GM11168 (cell line): ENCODE measurements at regions not wholly inside any gene's neighbourhood (a gene's known extent, or its start where the extent isn't known, plus 50 kb on each side); places are given as distances from the start of the nearest gene placed in this dataset.

Experiments
- in situ Hi-C: fragments of 300-500 bp; cut with MboI; formaldehyde crosslinking; loops from one replicate; pipeline ENCODE4 v1.12.0; 2022; ENCODE audit warnings: low sequenced_read_pairs; ENCODE audit not compliant: unreplicated experiment

DNA sequence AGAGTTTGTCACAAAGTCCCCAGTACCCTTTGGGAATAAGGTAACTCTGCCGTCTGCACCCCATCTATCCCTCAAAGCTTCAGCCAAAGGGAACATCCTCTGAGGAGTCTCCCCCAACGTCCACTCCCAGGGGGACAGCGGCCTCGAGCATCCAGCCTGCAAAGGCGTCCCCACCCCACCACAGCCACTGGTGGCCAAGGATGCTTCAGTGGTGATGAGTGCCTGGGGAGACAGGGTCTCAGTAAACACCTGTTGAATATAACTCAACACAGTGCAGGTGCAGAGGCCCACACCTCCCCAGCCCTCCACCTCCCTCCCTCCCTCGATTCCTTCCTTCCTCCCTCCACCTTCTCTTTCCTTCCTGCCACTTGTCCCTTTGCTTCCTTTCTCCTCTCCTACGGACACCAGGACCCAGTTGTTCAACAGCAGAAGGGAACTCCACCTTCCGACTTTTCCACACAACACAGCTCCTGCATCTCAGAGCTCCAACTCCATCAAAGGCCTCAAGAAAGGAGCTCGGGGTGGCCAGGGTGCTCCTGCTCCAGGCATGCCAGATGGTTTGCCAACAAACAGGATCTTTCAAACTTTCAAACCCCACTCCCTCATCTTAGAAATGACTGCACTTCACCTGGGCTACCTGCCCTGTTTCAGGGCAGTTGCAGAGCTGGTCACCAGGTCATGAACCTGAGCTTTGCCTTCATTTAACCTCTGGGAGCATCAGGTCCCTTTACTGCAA is 87.8 kb upstream of the SNTG2 start:
- in situ Hi-C loops, result loop anchor here (25.0 kb wide), 1 partner anchor 699 kb away; no protein-coding TSS in a partner anchor

DNA sequence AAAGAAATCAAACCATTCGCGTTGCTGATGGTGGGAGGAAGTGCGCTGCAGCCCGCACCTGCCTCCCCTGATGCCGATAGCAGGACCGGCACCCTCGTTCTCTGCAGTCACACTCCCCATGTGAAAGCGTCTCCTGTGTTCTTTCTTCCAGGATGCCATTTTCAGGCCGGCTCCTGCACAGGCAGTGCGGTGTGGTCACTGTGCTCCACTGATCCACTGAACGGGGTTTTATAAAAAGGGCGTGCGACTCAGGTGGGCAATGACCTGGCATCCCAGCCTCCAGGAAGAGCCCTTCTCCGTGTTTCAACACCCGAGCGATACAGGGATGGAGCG is 88.3 kb upstream of the SNTG2 start:
- in situ Hi-C loops, result loop anchor here (25.0 kb wide), 1 partner anchor 700 kb away; no protein-coding TSS in a partner anchor

DNA sequence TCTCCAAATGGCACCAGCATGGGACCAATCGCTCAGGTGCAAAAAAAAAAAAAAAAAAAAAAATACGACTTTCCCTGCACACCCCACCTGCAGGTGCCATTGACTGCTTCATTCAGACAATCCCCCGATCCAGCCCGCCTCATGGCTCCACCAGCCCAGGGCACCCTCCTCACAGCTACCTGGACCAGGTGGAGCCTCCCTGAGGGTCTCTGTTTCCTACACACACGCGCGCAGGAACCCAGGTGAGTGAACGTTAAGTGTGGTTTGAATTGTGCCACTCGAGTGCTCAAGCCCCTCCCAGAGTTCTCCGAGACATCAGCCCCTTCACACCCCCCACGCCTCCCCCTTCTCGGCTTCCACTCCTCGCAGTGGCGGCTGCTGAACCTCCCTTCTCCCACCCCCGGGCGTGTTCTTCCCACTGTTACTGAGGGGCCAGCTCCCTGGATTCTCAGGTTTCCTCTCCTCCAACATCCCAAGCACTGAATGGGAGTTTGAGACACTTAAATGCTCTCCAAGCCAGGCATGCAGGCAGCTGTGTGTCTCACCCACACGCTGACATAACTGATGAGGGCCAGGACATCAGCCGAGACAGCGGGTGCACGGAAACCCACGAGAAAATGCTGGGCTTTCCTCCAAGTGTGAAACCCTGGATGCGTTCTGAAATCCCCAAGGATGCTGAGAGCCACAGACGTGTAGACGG is 88.8 kb upstream of the SNTG2 start:
- in situ Hi-C loops, result loop anchor here (25.0 kb wide), 1 partner anchor 700 kb away; no protein-coding TSS in a partner anchor

DNA sequence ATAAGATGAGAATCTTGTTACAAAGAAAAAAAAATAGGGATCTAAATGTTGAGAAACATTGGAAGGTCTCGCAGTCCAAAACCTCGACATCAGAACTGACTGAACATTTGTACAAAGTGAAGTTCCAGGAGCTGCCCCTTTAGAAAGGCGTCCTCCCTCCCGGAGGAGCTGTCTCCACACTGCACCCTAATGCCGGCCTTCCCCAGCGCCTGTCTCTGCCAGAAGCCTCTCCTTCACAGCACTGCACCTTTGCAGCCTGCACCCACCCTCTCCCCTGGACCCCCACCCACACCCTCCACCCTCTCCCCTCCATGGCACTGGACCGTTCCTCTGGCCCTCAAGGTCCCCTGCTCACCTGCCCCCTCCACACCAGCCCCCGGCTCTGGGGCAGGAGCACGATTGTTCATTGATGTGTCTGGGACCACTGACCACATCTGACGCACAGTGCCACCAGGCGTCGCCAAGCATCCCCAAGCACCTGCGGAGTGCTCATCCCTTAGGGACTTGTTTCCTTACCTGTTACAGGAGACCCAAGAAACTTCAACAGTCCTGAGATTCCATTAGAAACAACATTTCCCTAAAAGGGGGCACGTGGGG is 90.3 kb upstream of the SNTG2 start:
- in situ Hi-C loops, result loop anchor here (25.0 kb wide), 1 partner anchor 702 kb away; no protein-coding TSS in a partner anchor

DNA sequence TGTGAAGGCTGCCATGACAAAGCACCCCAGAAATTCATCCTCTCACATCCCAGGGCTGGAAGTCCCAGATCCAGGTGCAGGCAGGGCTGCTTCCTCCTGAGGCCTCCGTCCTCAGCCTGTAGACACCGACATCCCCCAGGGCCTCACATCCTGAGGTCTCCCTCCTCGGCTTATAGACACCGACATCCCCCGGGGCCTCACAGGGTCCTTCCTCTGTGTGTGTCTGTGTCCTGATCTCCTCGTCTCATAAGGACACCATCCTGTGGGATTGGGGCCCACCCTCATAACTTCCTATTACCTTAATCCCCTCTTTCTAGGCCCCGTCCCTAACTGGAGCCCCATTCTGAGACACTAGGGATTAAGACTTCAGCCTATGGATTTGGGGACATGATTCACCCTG is 92.0 kb upstream of the SNTG2 start:
- in situ Hi-C loops, result loop anchor here (25.0 kb wide), 1 partner anchor 704 kb away; no protein-coding TSS in a partner anchor

DNA sequence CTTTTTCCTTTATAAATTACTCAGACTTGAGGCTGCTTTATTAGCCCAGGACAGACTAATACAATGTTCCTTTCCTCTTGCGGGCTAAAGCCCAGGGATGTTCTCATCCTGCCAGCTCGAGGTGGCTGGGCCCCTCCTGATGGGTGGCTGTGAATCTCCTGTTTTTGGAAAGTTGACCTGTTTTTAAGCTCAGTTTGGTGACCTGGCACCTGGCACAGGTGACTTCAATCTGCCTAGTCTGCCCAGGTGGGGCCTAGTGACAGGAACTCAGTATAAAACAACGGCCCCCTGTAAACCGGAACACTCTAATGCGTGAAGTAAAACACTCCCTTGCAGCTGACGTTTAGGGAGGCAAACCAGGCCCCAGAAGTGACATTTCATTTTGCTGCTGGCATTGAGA is 92.7 kb upstream of the SNTG2 start:
- in situ Hi-C loops, result loop anchor here (25.0 kb wide), 1 partner anchor 704 kb away; no protein-coding TSS in a partner anchor

DNA sequence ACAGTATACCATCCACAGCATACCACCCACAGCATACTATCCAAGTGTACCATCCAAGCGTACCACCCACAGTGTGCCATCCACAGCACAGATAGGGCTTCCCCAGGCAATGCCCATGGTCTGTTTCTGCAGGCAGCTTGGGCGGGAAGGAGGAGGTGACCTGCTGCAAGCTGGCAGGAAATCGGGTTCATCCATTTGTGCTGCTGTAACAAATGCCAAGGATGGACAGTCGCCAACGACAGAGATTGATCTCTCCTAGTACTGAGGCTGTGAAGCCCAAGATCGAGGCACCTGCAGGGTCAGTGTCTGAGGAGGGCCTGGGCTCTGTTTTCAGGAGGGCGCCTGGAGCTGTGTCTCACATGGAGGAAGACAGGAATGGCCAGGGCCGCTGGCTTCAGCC is 93.6 kb upstream of the SNTG2 start:
- in situ Hi-C loops, result loop anchor here (25.0 kb wide), 1 partner anchor 705 kb away; no protein-coding TSS in a partner anchor

DNA sequence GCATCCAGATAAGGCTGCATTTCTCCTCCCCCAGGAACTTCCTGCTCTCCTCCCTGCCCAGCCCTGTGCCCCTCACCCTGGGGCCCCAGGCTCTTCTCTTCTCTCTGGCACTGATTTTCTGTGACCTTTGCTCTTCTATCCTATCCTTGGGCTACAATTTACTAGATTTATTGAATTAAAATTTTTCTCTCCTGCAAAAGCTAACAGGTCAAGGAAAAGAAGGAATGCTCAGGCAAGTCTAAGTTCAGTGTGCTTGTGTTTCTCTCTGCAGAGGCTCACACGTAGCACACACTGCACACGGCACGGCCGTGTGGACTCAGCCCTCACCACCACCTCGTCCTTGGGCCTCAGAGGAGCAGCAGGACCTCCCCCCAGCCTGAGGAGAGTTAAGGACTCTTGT is 94.2 kb upstream of the SNTG2 start:
- in situ Hi-C loops, result loop anchor here (25.0 kb wide), 1 partner anchor 706 kb away; no protein-coding TSS in a partner anchor

DNA sequence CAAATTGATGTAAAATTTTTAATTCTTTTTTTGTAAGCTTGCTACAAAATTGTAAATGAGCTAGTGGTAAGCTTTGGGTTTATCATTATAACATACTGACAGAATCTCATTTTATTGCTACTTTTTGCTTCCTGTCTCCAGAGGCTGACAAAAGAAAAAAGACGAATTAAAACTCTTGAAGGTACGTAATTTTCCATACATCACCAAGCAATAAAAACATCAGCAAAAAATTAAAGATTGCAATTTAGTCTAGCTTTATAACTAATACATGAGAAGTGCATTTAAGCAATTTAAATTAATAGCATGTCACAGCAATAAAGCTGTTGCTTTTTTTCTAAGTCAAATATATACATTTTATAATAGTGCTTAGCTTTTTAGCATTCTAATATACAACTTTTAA is 94.6 kb upstream of the SNTG2 start:
- in situ Hi-C loops, result loop anchor here (25.0 kb wide), 1 partner anchor 706 kb away; no protein-coding TSS in a partner anchor

DNA sequence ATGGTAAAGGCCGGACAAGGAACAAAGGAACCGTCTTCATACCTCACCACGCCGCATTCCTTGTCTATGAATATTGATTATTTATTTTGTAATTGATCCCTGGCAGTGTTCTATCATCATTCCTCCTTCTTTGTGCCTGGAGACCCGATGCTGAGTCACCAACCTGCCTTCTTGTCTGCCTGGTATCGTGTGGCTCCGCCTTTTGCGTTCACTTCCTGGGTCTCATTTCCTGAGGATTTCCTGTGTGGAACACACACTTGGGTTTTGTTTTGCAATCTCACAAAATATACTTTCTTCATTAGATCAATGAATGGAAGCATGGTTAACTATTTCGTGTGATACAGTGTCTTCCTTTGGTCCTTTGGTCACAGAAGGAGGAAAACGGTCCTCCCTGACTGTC is 95.5 kb upstream of the SNTG2 start:
- in situ Hi-C loops, result loop anchor here (25.0 kb wide), 1 partner anchor 707 kb away; no protein-coding TSS in a partner anchor

DNA sequence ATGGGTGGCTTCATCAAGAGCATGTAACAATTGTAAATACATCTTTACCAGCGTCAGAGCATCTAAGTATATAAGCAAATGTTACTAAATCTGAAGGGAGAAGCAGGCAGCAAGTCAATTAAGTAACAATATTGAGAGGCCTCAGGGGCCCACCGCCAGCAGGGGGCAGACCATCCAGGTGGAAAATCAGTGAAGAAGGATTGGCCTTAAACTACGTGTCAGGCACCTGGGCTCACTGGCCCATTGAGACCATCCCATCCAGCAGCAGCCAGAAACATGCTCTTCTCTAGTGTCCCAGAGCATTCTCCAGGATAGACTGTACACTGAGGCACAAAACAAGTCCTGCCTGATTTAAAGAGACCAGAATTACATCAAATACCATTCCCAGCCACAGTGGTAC is 96.2 kb upstream of the SNTG2 start:
- in situ Hi-C loops, result loop anchor here (25.0 kb wide), 1 partner anchor 708 kb away; no protein-coding TSS in a partner anchor

DNA sequence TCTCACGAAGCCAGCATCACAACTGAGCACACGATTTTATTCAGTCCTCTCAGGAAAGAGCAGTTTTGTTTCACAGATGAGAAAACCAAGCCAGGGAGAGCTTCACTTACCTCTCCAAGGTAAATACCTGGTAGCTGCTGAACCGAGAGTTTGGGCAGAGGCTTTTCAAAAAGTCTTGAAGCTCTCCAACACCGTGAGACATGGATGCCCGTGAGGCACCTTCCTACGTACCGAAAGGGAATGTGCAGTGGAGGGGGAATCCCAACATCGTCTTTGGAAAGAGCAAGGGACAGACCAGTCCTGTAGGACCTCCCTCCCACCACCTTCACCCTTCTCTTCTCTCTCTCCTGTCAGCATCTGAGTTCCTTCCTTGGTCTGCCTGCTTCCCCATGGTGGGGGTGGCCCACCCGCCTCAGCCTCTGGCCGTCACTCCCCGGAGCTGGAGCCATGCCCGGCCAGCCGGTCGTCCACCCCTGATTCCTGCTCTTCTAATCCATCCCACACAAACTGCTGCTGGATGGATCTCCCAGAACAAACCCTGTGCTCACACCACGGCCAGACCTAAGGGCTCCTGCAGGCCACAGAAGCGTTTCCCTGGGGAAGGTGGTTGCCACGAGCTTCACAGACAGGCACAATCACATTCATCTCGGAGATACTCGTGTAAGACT is 97.3 kb upstream of the SNTG2 start:
- in situ Hi-C loops, result loop anchor here (25.0 kb wide), 1 partner anchor 709 kb away; no protein-coding TSS in a partner anchor

DNA sequence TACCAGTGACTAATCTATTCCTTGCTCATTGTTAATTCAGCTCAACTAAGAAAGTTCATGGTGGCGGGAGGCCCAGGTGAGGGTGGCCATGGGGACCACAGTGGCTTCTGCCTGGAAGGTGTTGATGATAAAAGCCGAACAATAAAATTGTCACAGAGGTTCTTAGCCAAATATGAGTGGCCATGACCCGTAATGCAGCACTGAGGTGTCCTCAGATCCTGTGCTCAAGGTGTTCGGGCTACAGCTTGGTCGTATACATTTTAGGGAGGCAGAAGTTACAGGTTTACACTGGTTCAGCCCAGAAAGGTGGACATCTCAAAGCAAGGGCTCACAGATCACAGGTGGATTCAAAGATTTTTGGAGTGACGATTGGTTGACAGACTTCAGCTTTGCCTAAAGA is 98.5 kb upstream of the SNTG2 start:
- in situ Hi-C loops, result loop anchor here (25.0 kb wide), 1 partner anchor 710 kb away; no protein-coding TSS in a partner anchor

DNA sequence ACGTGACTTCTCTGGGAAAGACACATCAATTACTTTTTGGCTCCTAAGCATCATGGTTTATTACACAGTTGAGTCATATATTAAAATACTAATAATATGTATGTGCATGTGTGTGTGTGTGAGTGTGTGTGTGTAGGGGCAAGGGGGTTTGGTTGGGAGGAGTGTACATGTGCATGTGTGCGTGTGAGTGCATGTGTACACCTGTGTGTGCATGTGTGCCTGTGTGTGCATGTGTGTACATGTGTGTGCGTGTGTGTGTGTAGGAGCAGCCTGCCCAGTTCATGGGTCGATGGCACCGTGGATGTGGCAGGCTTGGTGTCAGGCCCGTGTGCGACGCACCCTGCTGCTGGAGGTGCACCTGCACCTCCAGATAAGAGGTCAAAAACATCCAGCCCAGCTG is 99.0 kb upstream of the SNTG2 start:
- in situ Hi-C loops, result loop anchor here (25.0 kb wide), 1 partner anchor 711 kb away; no protein-coding TSS in a partner anchor

DNA sequence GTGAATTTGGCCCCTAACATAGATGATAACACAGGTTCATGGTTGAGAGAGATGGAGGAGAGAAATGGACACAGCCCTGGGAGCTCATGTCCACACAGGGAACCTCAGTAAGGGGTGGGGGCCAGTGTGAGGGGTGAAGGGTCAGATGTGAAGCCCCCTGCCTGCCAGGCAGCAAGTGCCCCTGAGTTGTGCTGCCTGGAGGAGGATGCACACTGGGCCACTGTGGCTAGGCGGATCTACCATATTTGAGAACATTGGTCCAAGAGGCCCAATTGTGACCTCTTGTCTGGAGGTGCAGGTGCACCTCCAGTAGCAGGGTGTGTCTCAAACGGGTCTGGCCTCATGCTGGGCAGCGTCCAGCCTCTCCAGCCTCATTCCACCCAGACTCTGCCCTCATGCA is 99.6 kb upstream of the SNTG2 start:
- in situ Hi-C loops, result loop anchor here (25.0 kb wide), 1 partner anchor 711 kb away; no protein-coding TSS in a partner anchor

DNA sequence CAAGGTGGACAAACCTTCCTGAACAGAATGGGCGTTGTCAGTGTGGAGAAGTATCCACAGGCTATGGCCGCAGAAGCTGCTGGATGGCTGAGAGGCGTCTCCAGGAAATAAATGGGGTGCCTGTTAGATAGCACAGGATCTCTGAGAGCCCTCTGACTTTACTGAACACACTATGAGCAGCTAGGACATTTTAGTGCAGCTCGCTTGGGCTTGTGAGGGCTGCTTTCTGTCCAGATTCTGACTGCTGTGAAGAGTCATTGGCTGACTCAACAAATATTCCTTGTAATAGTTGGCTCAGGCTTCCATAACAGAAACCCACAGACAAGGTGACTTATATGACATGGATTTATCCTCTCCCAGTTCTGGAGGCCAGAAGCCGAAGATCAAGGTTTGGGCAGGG is 100.2 kb upstream of the SNTG2 start:
- in situ Hi-C loops, result loop anchor here (25.0 kb wide), 1 partner anchor 712 kb away; no protein-coding TSS in a partner anchor

DNA sequence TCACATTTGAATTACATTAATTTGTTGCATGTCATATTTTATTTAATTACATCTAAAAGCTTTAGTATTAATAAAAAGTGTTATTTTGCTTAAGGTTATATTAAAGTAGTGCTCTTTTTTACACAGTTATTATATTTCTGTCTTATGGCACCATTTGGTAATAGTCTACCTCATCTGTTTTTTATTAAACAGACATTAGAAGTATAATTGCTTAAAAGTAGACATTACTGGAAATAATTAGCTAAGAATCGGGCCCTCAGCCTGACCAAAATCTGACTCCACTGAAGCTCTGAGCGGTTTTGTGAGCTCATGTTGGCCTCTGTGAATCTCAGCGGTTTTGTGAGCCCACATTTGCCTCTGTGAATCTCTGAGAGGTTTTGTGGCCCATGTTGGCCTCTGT is 102.5 kb upstream of the SNTG2 start:
- in situ Hi-C loops, result no loop called here

DNA sequence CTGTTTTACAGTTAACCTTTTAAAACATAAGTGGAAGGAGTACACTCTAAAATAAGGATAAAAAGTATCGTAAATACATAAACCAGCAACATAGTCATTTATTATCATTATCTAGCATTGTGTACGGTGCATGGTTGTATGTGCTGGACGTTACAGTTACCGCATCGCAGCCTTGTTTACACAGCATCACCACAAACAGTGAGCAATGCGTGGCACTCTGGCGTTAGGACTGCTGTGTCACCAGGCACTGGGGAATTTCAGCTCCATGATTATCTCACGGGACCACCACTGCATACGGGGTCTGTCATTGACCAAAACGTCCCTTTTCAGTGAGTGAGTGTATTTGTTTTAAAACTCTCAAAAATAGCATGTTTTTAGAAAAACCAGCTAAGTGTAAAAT is 103.0 kb upstream of the SNTG2 start:
- in situ Hi-C loops, result no loop called here

DNA sequence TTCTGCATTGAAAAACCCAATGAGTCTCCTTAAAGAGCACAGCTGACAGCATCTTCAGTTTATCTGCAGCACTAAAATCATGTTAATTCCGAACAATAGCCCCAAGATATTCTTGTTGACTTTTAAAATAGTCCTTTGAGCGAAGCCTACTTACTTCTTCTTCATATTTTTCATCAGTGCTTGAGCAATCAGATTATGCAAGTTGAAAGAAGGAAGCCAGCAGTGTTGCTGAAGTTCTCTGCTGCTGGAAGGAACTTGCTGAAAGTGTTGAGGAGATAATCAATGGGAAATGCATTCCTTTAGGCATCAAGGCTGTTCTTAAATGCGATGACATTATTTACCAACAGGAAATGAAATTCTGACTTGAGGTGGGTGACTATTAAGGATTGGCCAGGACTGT is 105.9 kb upstream of the SNTG2 start:
- in situ Hi-C loops, result no loop called here
